ENCODE measurements at regions not wholly inside any gene's neighbourhood (a gene's known extent, or its start where the extent isn't known, plus 50 kb on each side); places are given as distances from the start of the nearest gene placed in this dataset.

- Histone ChIP-seq H3K56ac (ENCODE audit: extremely low read depth, insufficient read depth, low read length) (no peak overlapping the region), H3K9me1 (ENCODE audit: insufficient read depth, low read length) (no peaks in the 10 kb centered on the region), H3K27ac (ENCODE audit: insufficient read depth, low read length) (no peak overlapping the region), H4K8ac (ENCODE audit: low read depth in 2 of 2, low read length in 2 of 2) (no peak overlapping the region), H2BK20ac (ENCODE audit: low read depth, low read length) (no peak overlapping the region), H2AK5ac (ENCODE audit: low read depth, low read length) (no peak overlapping the region), H3K4ac (ENCODE audit: low read depth, low read length) (no peak overlapping the region), H4K91ac (ENCODE audit: insufficient read depth, low read depth, low read length) (no peak overlapping the region), H3K18ac (ENCODE audit: low read depth, low read length) (no peak overlapping the region), H3K14ac (replicated peaks; ENCODE audit: low read depth, low read length) (no peak overlapping the region), H3K23ac (ENCODE audit: low read depth, low read length) (no peak overlapping the region), H3K4me2 (ENCODE audit: low read depth, low read length) (no peak overlapping the region), H3K9ac (ENCODE audit: low read depth, low read length) (no peak overlapping the region), H3K36me3 (ENCODE audit: control insufficient read depth, insufficient read depth, low read length) (no peaks in the 10 kb centered on the region), H3K4me1 (ENCODE audit: control insufficient read depth, insufficient read depth, low read length) (no peaks in the 10 kb centered on the region), H4K5ac (ENCODE audit: low read depth, low read length) (no peak overlapping the region), H3K9me3 (ENCODE audit: control insufficient read depth, insufficient read depth, low read length) (no peaks in the 10 kb centered on the region; the same call in 1 of the 2 replicates), H2BK15ac (ENCODE audit: low read depth, low read length) (no peak overlapping the region), H2BK120ac (ENCODE audit: low read depth, low read length) (no peak overlapping the region), H2BK5ac (ENCODE audit: low read depth, low read length, poor library complexity, severe bottlenecking) (no peak overlapping the region), H3K27me3 (ENCODE audit: control insufficient read depth, insufficient read depth, low read length) (no peaks in the 10 kb centered on the region), H2AFZ (replicated peaks; ENCODE audit: low read length, poor library complexity) (no peak overlapping the region), H3K79me1 (ENCODE audit: low read depth in 1 of 2, low read length in 2 of 2) (no peaks in the 10 kb centered on the region), H3K4me3 (ENCODE audit: insufficient read depth, low read depth, low read length) (no peak overlapping the region), H4K20me1 (ENCODE audit: insufficient read depth, low read length) (no peaks in the 10 kb centered on the region), H2AK9ac (replicated peaks; ENCODE audit: low read depth, low read length, poor library complexity) (no peak overlapping the region)
- dilution Hi-C loops (cut with HindIII; ENCODE audit: low sequenced_read_pairs, unreplicated experiment): no loop called here
- DNase-seq (no peak), ATAC-seq (ENCODE audit: low read depth) (no peak)
- ChIA-PET CTCF (no interaction called here), POLR2A (ENCODE audit: unreplicated experiment) (no interaction called here)
- no peak for TF ChIP-seq RCOR1 (IDR thresholded peaks at IDR 0.05; ENCODE audit: insufficient replicate concordance, low read length)
- no peak for TF ChIP-seq MXI1 (IDR thresholded peaks at IDR 0.05; ENCODE audit: borderline replicate concordance, low read depth, low read length)
- no peak for TF ChIP-seq SMC3 (IDR thresholded peaks at IDR 0.05; ENCODE audit: low read depth, low read length)
- no peak for TF ChIP-seq CEBPB (IDR thresholded peaks at IDR 0.05; ENCODE audit: low read depth, low read length)
- no peak for TF ChIP-seq ELK1 (IDR thresholded peaks at IDR 0.05; ENCODE audit: borderline replicate concordance, low read depth, low read length)
- no peak for TF ChIP-seq MAZ (IDR thresholded peaks at IDR 0.05; ENCODE audit: borderline replicate concordance, low read depth, low read length)
- no peak for TF ChIP-seq BHLHE40 (IDR thresholded peaks at IDR 0.05; ENCODE audit: low read depth, low read length)
- TF ChIP-seq RFX5 (IDR thresholded peaks at IDR 0.05; ENCODE audit: low read depth, low read length): no peak
- TF ChIP-seq NFE2L2 (IDR thresholded peaks at IDR 0.05; ENCODE audit: low read depth, low read length): no peak
- TF ChIP-seq RAD21 (IDR thresholded peaks at IDR 0.05; ENCODE audit: low read length): no peak
- no peak for TF ChIP-seq MAFK (IDR thresholded peaks at IDR 0.05; ENCODE audit: low read depth, low read length)
- no peak for TF ChIP-seq CHD1 (IDR thresholded peaks at IDR 0.05; ENCODE audit: low read depth, low read length)
- no peak for TF ChIP-seq POLR2A (IDR thresholded peaks at IDR 0.05; ENCODE audit: low read depth, low read length)
- 94% methylated on average over 7 of the region's 35 CpGs; no CpG with 5 or more reads in 1 of the 2 experiments for WGBS, 2 experiments (ENCODE audit: extremely low coverage in 2 of 2, insufficient read length in 1 of 2)
- no TSS peak for BruUV-seq (replicated peaks)
- intact Hi-C loops (cut with micrococcal nuclease): loop anchor here (2.0 kb wide), 1 partner anchor 153 kb away; no protein-coding TSS in a partner anchor
- in situ Hi-C loops (cut with MboI; ENCODE audit: low sequenced_read_pairs): no loop called here
Observed at GRCh38 chr4:125229596-125230058, 85.1 kb upstream of the FAT4 start.

Data from IMR-90 (cell line).